ENCODE measurements at regions not wholly inside any gene's neighbourhood (a gene's known extent, or its start where the extent isn't known, plus 50 kb on each side); places are given as distances from the start of the nearest gene placed in this dataset.
A peak's percentile ranks its signal among the peaks of the same experiment; 100 is the strongest.

DNA sequence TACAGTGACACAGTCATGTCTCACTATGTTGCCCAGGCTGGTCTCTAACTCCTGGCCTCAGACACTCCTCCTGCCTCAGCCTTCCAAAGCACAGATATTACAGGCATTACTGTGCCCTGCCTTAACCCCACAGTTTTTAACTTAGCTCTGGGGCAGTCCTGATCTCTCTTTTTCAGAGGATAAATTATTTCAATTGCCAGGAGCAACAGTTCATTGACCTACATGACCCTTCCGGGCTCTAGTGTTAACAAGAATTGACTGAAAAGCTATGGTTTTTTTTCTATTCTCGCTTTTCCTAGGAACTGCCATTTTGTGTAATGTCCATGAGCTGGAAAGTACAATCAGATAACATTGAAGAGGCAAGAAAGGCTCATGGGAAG lies 92.8 kb downstream of the HNRNPLL start:
- DNase-seq (ENCODE audit: low read depth, low spot score) = no peak

DNA sequence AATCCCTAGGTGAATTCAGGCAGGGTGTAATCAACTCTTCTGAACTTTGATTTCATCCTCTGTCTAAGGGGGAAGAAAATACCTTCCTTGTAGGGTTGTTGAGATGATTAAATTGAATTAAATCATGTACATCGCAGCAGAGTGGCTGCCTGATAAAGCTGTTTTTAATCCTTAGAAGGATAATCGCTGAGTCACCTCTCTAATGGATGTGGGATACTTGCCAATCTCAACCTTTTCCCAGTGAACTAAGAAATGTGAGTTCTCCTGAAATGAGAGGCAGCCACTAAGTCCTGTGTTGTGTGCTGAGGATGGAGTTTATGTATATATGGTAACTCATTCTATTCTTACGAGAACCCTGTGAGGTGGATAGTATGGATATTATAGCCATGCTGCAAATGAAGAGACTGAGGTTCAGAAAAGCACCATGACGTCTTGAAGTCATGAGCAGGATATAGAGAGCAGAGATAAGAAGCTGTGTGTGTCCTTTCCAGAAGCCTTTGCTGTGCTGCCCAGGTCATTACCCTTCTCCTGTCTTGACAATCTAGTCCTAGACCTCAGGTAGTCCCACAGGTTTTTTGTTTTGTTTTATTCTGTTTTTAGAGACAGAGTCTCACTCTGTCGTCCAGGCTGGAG lies 93.3 kb downstream of the HNRNPLL start:
- peak; percentile 8 for DNase-seq (ENCODE audit: low read depth, low spot score)

DNA sequence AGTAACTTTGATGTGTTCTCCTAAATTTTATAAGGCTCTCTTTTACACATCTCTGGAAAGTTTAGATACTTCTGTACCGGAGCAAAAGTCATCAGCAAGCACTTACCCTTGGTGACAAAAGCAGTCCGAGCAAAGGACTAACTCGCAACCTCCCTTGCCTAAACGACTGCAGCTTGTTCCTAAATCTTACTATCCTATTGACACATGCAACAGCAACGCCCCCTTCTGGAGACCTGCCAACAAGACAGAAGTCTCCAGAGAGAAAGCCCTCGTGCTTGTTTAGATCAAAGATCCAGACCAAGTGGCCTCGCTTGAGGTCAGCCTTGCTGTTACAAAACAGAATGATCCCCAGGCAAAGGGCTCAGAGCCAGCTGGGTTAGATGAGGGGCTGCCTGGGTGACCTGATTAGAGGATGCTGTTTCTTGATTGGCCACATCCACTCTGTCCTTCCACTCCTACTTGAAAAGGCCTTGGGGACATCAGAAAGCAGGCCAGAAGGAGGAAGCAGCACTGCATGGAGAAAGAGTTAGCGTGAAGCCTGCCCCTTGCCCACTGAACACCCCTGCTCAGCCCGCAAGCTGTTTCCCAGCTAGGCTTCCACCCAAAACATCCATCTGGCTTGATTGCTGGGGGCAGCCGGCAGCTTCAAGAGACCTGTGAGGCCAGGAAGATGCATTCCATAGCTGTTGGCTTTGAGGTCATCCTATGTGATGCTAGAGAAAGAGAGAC lies 94.3 kb downstream of the HNRNPLL start:
- peak; percentile 20 for DNase-seq (ENCODE audit: low read depth, low spot score)

DNA sequence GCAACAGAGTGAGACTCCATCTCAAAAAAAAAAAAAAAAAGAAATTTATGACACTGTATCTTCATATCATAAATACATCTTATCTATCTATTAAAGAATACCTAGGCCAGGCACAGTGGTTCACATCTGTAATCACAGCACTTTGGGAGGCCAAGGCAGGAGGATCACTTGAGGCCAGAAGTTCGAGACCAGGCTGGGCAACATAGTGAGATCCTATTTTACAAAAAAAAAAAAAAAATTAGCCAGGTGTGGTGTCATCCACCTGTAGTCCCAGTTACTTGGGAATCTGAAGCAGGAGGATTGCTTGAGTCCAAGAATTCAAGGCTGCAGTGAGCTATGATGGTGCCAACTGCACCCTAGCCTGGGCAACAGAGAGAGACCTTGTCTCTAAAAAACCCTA lies 95.0 kb downstream of the HNRNPLL start:
- no peak for DNase-seq (ENCODE audit: low read depth, low spot score)

DNA sequence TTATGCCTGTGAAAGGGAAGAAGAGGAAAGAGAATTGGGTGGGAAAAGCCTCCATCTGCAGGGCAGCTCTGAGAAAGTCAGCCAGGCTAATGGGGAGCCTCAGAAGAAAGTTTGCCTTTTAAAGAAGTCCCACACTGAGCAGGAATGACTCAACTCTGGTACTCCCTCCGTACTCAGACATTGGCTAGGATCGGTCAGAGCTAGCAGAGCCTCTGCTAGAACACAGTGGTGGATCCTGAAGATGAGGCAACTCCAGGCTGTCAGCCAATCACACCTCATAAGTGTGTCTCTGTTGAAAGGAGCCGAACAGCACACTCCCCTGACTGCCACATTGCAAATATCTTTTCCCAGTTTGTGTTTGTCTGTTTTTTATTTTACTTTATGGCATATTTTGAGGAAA lies 96.9 kb downstream of the HNRNPLL start:
- no peak for DNase-seq (ENCODE audit: low read depth, low spot score)

DNA sequence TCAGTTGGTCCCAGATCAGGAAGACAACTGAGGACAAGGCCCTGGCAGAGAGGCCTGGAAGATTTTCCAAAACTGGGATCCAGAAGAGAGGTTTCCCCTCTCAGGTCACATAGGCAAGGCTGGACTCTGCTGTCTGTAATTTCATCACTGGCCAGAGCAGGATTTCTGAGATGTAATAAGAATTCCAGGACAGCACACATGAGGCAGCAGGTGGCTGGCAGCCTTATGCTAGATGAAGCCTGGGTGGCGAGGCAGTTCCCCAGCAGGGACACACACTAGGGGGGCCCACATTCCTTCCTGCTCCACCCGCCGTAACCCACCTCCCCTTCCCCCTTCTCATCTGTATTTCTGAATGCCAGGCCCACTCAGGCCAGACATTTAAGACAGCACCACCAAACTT lies 98.6 kb downstream of the HNRNPLL start:
- no peak for DNase-seq (ENCODE audit: low read depth, low spot score)

DNA sequence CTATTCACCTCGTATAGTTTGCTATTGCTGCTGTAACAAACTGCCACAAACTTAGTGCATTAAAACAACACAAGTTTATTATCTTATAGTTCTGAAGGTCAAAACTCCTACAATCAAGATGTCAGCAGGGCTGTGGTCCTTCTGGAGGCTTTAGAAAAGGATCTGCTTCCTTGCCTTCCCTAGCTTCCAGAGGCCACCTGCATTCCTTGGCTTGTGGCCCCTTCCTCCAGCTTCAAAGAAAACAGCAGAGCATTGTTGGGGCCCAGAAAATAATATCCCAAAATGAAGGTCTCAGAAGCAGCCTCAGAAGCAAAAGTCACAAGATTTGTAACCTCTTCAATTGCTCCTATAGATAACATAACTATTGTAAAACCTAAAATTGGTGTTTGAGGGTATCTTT lies 100.6 kb downstream of the HNRNPLL start:
- DNase-seq (ENCODE audit: low read depth, low spot score) = no peak

DNA sequence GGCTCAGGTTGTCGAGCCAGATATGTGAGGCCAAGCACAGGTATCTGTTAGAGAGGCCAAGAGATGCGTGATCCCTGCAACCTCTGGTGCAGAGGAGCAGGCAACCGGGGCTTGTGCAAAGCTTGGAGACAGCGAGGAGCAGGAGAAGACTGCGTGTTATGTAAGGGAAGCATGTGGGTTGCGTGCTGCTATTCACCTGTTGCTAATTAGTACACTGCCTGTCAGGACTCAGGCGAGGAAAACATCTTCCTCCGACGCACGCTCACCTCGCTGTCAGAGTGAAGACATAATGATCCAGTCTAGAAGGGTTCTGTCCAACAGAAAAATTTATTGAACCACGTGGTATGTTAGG lies 102.5 kb downstream of the HNRNPLL start:
- no peak for DNase-seq (ENCODE audit: low read depth, low spot score)

DNA sequence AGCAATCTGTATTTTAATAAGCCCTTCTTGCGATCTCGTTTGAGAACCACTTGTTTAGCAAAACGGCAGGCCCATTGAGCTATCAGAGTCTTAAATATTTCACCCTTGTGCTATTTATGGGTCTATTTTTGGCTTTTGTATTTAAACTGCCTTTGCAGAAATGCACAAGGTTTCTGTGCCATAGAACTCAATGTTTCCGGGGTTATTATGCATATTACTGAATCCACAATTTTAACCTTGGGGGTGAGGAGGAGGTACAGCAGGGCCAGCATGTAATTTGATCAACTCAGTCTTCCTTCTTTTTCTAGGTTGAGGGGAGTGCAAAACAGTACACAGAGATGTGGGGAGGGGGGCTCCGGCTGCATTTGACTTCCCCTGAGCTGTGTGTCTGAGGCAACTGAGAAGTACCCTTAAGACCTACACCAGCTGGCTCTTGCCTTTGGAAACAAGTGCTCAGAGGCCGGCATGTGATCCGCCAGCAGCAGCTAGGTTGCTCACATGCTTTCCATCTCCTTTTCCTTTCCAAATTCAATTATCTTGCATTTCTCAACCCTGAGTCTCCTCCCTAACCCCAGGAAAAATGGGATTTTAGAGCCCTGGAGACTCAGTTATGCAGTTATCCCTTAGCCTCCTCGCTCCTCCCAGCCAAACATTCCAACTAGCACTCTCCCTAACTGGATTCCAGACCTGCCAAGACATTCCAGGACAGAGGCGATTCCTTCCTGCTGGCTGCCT lies 103.0 kb downstream of the HNRNPLL start:
- no peak for DNase-seq (ENCODE audit: low read depth, low spot score)

DNA sequence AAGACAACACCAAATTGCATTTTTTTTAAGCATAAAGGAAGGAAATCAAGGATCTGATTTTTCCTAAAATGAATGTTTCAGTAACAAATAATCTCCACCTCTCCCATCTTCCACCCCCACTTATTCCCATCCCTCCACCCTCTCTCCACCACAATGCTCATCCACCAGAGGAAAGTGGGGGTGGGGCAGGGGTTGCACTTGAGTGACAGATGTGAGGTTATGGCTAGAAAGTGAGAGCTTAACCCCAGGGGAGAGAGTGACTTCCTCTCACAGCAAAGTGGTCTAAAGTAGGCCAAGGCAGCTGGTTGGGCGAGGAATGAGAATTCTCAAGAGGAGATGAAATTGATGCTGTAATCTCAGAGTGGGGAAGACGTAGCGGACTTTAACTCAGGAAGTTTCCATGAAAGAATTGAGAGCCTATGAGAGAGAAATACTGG lies 104.7 kb downstream of the HNRNPLL start:
- no peak for DNase-seq (ENCODE audit: low read depth, low spot score)

DNA sequence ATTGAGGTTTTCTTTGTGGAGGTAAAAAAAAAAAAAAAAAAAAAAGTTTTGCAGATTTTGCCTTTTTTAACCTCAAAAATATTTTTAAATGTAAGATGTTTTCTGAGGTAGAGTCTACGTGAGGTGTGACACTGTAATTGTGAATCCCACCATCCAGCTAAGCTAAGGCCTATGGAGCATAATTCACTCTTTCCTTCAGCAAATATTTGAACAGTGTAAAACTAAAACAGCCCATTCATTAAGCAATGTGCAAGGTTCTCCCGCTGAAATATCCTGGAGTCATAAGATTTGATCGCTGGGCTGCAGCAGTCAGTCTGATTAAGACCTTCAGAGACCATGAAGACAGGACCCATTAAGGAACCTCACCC lies 105.1 kb downstream of the HNRNPLL start:
- DNase-seq (ENCODE audit: low read depth, low spot score) = no peak

DNA sequence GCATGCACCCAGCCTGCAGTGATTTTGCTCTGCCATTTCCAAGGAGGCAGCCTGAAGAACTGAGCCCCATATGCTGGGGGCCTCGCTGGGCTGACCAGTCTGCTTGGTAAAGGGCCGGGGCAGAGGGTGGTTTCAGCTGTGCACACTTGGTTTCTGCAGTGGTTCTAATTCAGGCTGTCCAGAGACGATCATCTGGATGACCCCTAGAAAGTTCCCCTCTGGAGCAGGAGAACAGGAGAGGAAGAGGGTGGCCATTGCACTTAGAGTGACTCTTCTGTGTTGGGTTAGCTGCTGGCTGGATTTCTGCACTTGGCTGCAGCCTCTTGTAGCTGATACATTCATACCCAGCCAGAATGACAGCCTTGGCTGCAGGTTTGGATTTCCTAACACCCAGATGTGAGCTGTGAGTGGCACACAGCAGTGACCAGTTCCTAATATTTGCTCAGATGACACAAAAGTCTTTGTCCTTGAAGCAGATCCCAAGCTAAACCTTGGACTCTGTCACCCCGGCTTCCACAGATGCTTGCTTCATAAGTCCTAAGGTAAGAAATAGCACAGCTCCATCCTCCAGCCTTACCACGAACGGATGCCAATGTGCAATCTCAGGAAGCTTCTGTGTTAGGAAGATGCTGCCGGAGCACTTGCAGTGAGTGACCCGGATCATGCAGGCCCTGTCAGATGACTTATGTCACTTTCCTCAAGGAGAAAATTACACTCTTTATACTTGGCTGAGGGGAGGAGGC lies 105.6 kb downstream of the HNRNPLL start:
- no peak for DNase-seq (ENCODE audit: low read depth, low spot score)

DNA sequence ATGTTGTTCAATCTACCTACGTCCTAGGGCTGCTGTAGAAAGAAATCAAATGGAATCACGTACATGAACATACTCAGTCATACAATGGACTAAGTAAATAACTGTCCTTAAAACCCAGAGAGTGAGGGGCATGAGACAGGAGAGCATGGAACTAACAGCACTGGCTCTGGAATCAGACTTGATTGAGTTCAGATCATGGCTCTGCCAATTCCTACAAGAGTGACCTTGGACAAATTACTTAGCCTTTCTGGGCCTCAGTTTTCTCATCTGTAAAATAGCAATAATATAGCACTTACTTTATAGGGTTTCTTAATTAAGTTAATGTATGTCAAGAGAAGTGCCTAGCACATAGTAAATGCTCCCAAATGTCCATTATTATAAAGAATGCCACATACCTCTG lies 106.8 kb downstream of the HNRNPLL start:
- DNase-seq (ENCODE audit: low read depth, low spot score) = no peak

DNA sequence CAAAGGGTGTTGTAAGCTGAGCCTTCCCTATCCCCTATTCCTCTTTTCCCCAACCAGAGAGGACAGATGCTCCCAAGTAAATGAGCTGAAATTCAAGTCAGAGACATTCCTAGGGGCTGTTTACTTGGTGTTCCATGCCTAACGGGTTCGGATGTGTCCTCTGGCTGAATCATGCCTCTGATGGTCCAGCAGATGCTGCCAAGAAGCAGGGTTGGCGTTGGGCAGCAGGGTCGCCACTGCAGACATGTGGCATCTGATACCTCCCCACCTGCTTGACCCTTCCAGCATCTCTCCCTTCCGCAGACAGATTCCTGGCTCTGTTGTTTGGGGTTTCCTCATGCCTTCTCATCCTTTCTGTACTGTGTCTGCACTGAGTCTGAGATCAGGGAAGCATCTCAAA lies 108.3 kb downstream of the HNRNPLL start:
- DNase-seq (ENCODE audit: low read depth, low spot score) = no peak

DNA sequence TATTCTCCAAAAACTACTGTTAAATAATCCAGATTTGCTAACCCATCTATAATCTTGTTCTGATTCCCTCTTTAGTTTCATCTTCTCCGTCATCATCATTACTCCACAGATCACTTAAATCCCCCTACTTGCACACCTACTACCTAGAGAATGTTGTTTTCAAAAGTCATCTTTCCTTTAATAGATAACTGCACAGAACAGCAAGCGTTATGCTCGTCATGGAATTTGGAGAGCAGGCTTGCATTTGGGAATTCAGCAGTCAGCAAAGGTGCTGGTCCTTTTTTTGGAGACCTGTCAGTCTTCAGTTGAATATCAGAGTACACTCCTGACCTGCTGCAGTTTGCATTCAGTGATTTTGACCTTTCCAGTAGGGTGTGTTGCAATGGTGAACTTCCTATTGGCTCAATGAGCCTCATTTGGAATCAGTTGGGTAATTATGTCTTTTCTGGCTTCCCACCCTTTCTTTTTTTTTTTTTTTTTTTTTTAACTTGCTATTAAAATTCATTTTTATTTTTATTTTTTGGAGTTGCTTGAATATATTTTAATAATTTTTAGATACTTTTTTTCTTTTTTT lies 110.6 kb downstream of the HNRNPLL start:
- no peak for DNase-seq (ENCODE audit: low read depth, low spot score)

DNA sequence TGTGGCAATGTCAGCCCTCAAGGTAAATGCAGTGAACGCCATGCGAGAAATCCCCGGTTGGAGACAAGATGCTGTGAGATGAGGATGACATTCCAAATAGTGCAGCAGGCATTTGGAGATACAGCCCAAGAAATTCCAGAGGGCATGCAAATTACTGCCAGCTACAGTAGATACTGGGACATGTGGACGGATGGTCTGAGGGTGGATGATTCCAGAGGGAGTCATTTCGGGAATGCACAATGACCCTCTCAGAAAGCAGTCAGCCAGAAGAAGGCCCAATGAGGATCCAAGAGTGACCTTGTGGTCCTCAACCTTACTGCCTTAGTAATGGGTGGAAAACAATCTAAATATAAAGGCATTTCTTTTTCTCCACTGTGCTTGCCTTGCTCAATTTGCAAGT lies 111.3 kb downstream of the HNRNPLL start:
- no peak for DNase-seq (ENCODE audit: low read depth, low spot score)

DNA sequence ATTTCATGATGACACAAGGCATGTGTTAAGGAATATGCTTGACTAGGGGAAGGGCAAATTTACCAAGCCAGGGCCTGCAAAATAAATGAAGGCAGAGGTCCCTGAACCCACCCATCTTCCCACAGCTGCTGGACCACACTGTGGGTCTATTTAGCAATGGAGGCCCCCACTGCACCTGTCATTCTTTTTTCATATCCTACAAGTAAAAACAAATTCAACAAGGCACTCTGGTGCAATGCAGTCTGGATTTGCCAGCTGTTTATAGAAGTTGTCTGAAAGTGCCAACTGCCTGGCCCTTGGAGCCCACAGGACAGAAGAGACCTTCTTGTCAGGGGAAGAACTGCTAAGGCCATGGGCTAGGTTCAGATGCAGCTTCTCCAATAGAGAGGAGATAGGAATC lies 112.8 kb upstream of the ATL2 start:
- DNase-seq (ENCODE audit: low read depth, low spot score) = no peak

DNA sequence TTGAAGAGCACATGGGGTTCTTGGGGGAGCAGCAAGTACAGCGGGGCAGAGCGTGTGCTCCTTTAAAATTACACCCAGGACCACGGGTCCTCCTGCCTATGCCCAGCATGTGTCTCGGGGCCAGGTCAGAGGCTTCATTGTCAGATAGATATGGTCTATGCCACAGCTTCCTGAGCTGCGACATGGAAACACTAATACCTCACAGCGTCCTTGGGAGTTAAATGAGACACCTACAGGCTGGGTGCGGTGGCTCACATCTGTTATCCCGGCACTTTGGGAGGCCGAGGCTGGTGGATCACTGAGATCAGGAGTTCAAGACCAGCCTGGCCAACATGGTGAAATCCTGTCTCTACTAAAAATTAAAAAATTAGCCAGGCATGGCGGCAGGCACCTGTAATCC lies 110.8 kb upstream of the ATL2 start:
- no peak for DNase-seq (ENCODE audit: low read depth, low spot score)

DNA sequence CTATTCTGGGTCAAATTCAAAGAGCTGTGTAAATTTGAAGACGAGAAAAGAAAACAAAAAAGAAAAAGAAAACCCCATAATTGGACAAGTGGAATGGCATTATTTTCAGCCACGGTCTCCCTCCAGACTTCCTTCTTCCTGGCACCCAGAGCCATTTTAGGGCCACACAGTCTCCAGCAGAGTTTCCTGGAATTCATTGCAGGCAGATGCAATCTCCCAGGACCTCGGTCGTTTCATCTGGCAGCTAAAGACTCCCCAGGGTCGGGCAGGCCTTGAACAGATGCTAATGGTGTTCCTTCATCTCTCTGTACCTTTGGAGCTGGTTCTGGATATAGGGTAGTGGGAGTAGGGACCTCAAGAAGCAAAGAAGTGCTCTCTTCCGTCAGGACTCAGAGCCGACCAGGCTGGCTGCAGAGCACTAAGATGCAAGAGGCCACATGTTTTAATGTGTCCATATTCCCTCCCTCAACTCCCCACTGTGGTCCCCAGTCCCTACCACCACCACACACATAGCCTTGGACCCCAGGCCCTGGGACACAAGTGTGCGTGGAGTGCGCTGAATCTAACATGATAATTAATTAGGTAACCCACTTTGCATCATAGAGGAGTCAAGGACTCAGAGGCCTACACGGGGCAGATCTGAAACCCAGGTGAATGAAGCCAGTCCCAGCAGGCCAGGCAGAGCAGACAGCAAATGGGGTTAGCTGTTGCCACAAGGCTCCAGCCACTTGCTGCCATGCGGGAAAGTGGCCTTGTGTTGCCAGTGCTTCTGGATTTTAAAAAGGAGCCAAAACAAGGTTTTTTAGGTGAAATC lies 109.3 kb upstream of the ATL2 start:
- no peak for DNase-seq (ENCODE audit: low read depth, low spot score)

DNA sequence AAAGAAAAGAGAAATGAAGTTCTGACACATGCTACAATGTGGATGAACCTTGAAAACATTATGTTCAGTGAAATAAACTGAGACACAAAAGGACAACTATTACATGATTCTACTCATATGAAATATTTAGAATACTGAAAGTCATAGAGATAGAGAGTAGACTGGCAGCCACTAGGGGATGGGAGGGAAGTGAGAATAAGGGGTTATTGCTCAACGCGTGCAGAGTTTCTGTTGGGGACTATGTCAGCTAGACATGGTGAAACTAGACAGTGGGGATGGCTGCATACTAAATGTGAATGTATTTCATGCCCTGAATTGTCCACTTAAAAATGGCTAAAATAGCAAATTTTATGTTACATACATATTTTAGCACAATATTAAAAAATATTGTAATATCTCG lies 108.7 kb upstream of the ATL2 start:
- no peak for DNase-seq (ENCODE audit: low read depth, low spot score)

DNA sequence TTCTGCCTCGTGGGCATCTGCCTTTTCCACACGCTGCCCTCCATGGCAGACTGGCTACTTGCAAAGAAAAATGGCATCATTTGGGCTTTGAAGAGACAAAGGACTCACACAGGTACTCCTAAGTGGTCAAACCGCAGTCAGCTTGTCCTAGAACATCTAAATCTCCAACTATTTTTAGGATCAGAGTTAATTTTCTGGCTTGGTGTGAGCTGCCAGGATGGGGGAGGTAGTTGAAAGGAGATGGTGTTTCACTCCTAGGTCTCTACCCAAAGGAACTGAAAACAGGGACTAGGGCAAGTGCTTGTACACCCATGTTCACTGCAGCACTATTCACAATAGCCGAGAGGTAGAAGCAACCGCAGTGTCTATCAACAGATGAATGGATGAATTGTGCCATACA lies 107.9 kb upstream of the ATL2 start:
- DNase-seq (ENCODE audit: low read depth, low spot score) = no peak
